ENCODE measurements at regions not wholly inside any gene's neighbourhood (a gene's known extent, or its start where the extent isn't known, plus 50 kb on each side); places are given as distances from the start of the nearest gene placed in this dataset.

- TF ChIP-seq EZH2 (IDR thresholded peaks at IDR 0.05; ENCODE audit: insufficient read depth, poor library complexity, severe bottlenecking) (no peak), EZH2phosphoT487 (IDR thresholded peaks at IDR 0.05; ENCODE audit: insufficient read depth, low read depth) (no peak)
Measured at GRCh38 chr3:178966299-178967176, 105.1 kb downstream of the ZMAT3 start.
